ENCODE measurements at regions not wholly inside any gene's neighbourhood (a gene's known extent, or its start where the extent isn't known, plus 50 kb on each side); places are given as distances from the start of the nearest gene placed in this dataset.
A peak's percentile ranks its signal among the peaks of the same experiment; 100 is the strongest.

DNA sequence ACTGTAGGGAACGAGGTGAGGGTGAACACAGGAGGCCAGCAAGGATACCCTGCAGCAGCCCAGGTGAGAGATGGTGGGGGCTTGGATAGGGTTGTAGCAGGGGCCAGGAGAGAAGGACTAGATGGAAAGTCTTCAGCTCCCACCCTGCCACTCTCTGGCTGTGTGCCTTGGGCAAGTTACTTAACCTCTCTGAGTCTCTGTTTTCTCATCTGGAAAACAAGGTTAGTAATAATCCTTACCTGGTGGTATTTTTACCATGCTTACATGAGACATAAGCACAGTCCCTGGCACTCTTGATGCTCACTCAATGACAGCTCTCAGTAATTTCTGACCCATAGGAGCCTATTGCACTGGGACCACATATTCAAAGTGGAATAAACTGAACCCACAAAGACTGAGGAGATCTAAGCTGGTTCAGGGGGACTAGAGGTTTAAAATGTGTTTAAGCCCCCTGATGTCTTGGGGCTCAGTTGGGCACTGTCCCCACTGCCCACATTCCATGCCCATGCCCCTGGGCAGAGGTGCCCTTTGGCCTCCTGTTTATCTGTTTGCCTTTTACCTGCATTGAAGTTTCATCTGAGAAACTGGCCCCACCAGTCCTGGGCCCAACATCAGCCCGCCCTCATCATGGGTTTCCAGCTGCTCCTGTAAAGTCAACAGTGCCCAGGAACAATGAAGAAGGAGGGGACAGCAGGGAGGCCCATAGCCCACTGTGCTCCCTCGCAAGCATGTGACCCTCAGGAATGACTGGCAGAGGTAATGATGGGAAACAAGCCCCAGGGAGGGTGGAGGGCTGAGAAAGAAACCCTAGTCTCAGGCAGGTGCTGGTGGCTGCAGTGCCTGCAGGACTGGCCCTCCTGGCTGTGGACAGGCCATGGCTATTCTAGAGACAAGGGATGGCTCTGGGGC, 104.0 kb downstream of the VEGFA start:
- no peak overlapping the region for H3K4me3 ChIP-seq (replicated peaks in 1 of 3; ENCODE audit: insufficient read depth in 1 of 3, low read depth in 2 of 3, low read length in 3 of 3)
- no peak overlapping the region for H3K9ac ChIP-seq (ENCODE audit: insufficient read depth, low read depth, low read length)
- H3K27me3 ChIP-seq (ENCODE audit: control insufficient read depth in 1 of 2, insufficient read depth in 2 of 2, low read length in 2 of 2), result peaks cover 5 to 63% of the 10 kb centered on the region in 2 experiments; a peak in 4 of 5 replicates
- no peak overlapping the region for H3K27ac ChIP-seq (ENCODE audit: extremely low read length, insufficient read depth, low read length)
- no peaks in the 10 kb centered on the region for H3K79me2 ChIP-seq (ENCODE audit: insufficient read depth, low read length)
- 1% methylated on average over 3 of the region's 3 CpGs for WGBS (ENCODE audit: low lambda C conversion rate)
- FAIRE-seq, result no peak
- no TSS peak for BruUV-seq (replicated peaks)
- CTCF ChIA-PET (ENCODE audit: low intra/inter-chr PET ratio, low total read pairs), result no interaction called here
- peaks cover 50% of the 10 kb centered on the region for H3K4me1 ChIP-seq (ENCODE audit: insufficient read depth, low read length)
- POLR2A ChIA-PET, result no interaction called here
- peak; percentile 35 for ATAC-seq
- peak; percentile 46 for DNase-seq (ENCODE audit: low spot score)
- in situ Hi-C loops (cut with HindIII; ENCODE audit: extremely low pct_ligation_motif_present, low pct_unique_long_range_greater_than_20kb), result no loop called here
- no peaks in the 10 kb centered on the region for H3K36me3 ChIP-seq (replicated peaks in 1 of 2; ENCODE audit: control insufficient read depth in 1 of 2, insufficient read depth in 2 of 2, low read length in 2 of 2)
- intact Hi-C loops (cut with micrococcal nuclease; ENCODE audit: unreplicated experiment), result no loop called here
- no peaks in the 10 kb centered on the region for H3K9me3 ChIP-seq (ENCODE audit: low read length)
- peak overlapping the region; percentile 20; the same call in 1 of the 2 replicates for H3K4me2 ChIP-seq (ENCODE audit: low read depth, low read length)
- no peak overlapping the region for H2AFZ ChIP-seq (ENCODE audit: low read length)
- H4K20me1 ChIP-seq (ENCODE audit: insufficient read depth, low read length), result no peaks in the 10 kb centered on the region
- TF ChIP-seq SP5 (CRISPR knock-in tag; IDR thresholded peaks at IDR 0.05; ENCODE audit: borderline replicate concordance, low read depth), result 0 out of 2 replicates have a peak, but pooled peaks have one; percentile 48
- no peak for TF ChIP-seq CHD2 (IDR thresholded peaks at IDR 0.05; ENCODE audit: low read depth, low read length)
- no peak for TF ChIP-seq ZNF780A (CRISPR knock-in tag; IDR thresholded peaks at IDR 0.05)
- TF ChIP-seq TEAD2 (CRISPR knock-in tag; IDR thresholded peaks at IDR 0.05), result no peak
- no peak for TF ChIP-seq FOXA1 (IDR thresholded peaks at IDR 0.05)
- TF ChIP-seq FOXA1 (CRISPR knock-in tag; IDR thresholded peaks at IDR 0.05), result peak; percentile 85
- no peak for TF ChIP-seq PHB2 (IDR thresholded peaks at IDR 0.05; ENCODE audit: partially characterized antibody)
- TF ChIP-seq CHD4 (IDR thresholded peaks at IDR 0.05; ENCODE audit: borderline replicate concordance, low read length), result no peak
- TF ChIP-seq HNF4G (IDR thresholded peaks at IDR 0.05; ENCODE audit: borderline replicate concordance, low read depth, low read length), result no peak
- TF ChIP-seq HNF4G (CRISPR knock-in tag; IDR thresholded peaks at IDR 0.05; ENCODE audit: borderline replicate concordance, low read depth), result 0 out of 2 replicates have a peak, but pooled peaks have one; percentile 26
- TF ChIP-seq FOXA3 (CRISPR knock-in tag; IDR thresholded peaks at IDR 0.05), result peak; percentile 41; the same call in 1 of the 2 replicates
- no peak for TF ChIP-seq SOX13 (IDR thresholded peaks at IDR 0.05)
- peak in 1 of 2 experiments; percentile 92; a peak in 2 of 4 replicates for TF ChIP-seq SOX13 (CRISPR knock-in tag; conservative IDR thresholded peaks at IDR 0.05 in 1 of 2, IDR thresholded peaks at IDR 0.05 in 1 of 2)
- no peak for TF ChIP-seq HOXA5 (CRISPR knock-in tag; IDR thresholded peaks at IDR 0.05)
- no peak for TF ChIP-seq NRL (CRISPR knock-in tag; IDR thresholded peaks at IDR 0.05; ENCODE audit: borderline replicate concordance)
- no peak for TF ChIP-seq USF2 (IDR thresholded peaks at IDR 0.05; ENCODE audit: low read depth, low read length)
- TF ChIP-seq USF2 (CRISPR knock-in tag; IDR thresholded peaks at IDR 0.05; ENCODE audit: borderline replicate concordance), result no peak
- TF ChIP-seq, protein P1, sequence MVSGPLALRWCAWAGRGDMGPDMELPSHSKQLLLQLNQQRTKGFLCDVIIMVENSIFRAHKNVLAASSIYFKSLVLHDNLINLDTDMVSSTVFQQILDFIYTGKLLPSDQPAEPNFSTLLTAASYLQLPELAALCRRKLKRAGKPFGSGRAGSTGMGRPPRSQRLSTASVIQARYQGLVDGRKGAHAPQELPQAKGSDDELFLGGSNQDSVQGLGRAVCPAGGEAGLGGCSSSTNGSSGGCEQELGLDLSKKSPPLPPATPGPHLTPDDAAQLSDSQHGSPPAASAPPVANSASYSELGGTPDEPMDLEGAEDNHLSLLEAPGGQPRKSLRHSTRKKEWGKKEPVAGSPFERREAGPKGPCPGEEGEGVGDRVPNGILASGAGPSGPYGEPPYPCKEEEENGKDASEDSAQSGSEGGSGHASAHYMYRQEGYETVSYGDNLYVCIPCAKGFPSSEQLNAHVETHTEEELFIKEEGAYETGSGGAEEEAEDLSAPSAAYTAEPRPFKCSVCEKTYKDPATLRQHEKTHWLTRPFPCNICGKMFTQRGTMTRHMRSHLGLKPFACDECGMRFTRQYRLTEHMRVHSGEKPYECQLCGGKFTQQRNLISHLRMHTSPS (CRISPR knock-in tag; IDR thresholded peaks at IDR 0.05; ENCODE audit: low read depth), result peak; percentile 95
